OCI-LY7 (cell line): ENCODE measurements at regions not wholly inside any gene's neighbourhood (a gene's known extent, or its start where the extent isn't known, plus 50 kb on each side); places are given as distances from the start of the nearest gene placed in this dataset.

Experiments used
- BruUV-seq: library from RNA; stranded (reverse); fragments of 400-500 nt; replicated peaks from 2 replicates; lab custom pipeline; 2021; lab: Mats Ljungman, UMichigan
- CTCF ChIA-PET: fragments of 300-600 bp; sonication (Branson Sonifier 250); formaldehyde crosslinking; loops from one replicate; lab custom pipeline; 2022; ENCODE audit warnings: antibody characterized with exemption; ENCODE audit not compliant: unreplicated experiment; lab: Charles Lee
- POLR2A ChIA-PET: fragments of 300-600 bp; sonication (Branson Sonifier 250); formaldehyde crosslinking; loops from one replicate; lab custom pipeline; 2022; ENCODE audit warnings: antibody characterized with exemption; lab: Charles Lee
- DNase-seq: peaks from one replicate; pipeline ENCODE4 v3.0.0-alpha.2; 2015; ENCODE audit warnings: low spot score
- H2AFZ ChIP-seq: fragments of 200-600 bp; sonication (generic), shearing (Covaris generic); 2 replicates; pipeline ENCODE4 v1.6.1; 2014; ENCODE audit warnings: mild to moderate bottlenecking, antibody characterized with exemption, low read length, moderate library complexity
- H3K27ac ChIP-seq: fragments of 200-600 bp; sonication (generic); 2 replicates; pipeline ENCODE4 v1.5.1; 2014; ENCODE audit warnings: mixed run types, low read depth, mild to moderate bottlenecking, moderate library complexity, low read length, inconsistent platforms; ENCODE audit not compliant: poor library complexity, severe bottlenecking
- H3K36me3 ChIP-seq: fragments of 200-600 bp; sonication (generic); 2 replicates; pipeline ENCODE4 v1.6.1; 2014; ENCODE audit warnings: mild to moderate bottlenecking, antibody characterized with exemption, low read length, moderate library complexity, mixed read lengths; ENCODE audit not compliant: insufficient read depth
- H3K4me1 ChIP-seq: fragments of 200-600 bp; sonication (generic); 2 replicates; pipeline ENCODE4 v1.5.1; 2014; ENCODE audit warnings: mild to moderate bottlenecking, low read length; ENCODE audit not compliant: insufficient read depth, poor library complexity, severe bottlenecking
- H3K4me2 ChIP-seq: fragments of 200-600 bp; sonication (generic); 2 replicates; pipeline ENCODE4 v1.6.1; 2014; ENCODE audit warnings: mild to moderate bottlenecking, low read length
- H3K4me3 ChIP-seq: fragments of 200-600 bp; sonication (generic); 2 replicates; pipeline ENCODE4 v1.5.1; 2014; ENCODE audit warnings: mild to moderate bottlenecking, low read depth, low read length; ENCODE audit not compliant: poor library complexity, severe bottlenecking
- H3K79me2 ChIP-seq: fragments of 200-600 bp; sonication (generic); 2 replicates; pipeline ENCODE4 v1.6.1; 2016; ENCODE audit warnings: low read depth, mild to moderate bottlenecking, low read length, moderate library complexity, mixed read lengths; ENCODE audit not compliant: insufficient read depth
- H3K9me2 ChIP-seq: fragments of 200-600 bp; sonication (generic); 2 replicates; pipeline ENCODE4 v1.6.1; 2016; ENCODE audit warnings: mild to moderate bottlenecking, low read length, mixed read lengths; ENCODE audit not compliant: insufficient read depth
- H3K9me3 ChIP-seq: fragments of 200-600 bp; sonication (generic); 2 replicates; pipeline ENCODE4 v1.6.1; 2014; ENCODE audit warnings: mild to moderate bottlenecking, mixed run types, low read length, mixed read lengths
- H4K20me1 ChIP-seq: fragments of 200-600 bp; sonication (generic); 2 replicates; pipeline ENCODE4 v1.6.1; 2014; ENCODE audit warnings: mild to moderate bottlenecking, antibody characterized with exemption, low read length, moderate library complexity, mixed read lengths; ENCODE audit not compliant: insufficient read depth
- CTCF ChIP-seq: fragments of 200-600 bp; sonication (generic); conservative IDR thresholded peaks from 2 replicates; pipeline ENCODE4 v1.5.1; 2014; ENCODE audit warnings: mild to moderate bottlenecking, antibody characterized with exemption, low read length, moderate library complexity, mixed read lengths
- EZH2phosphoT487 ChIP-seq: fragments of 200-600 bp; sonication (generic); IDR thresholded peaks from 2 replicates; pipeline ENCODE4 v1.6.1; 2018; ENCODE audit warnings: low read depth, borderline replicate concordance, mild to moderate bottlenecking, mixed run types, antibody characterized with exemption, low read length, moderate library complexity, mixed read lengths
- intact Hi-C: fragments of 100-400 bp; cut with micrococcal nuclease; formaldehyde crosslinking; loops from one replicate; pipeline ENCODE4 v1.10.0; 2022; ENCODE audit not compliant: unreplicated experiment

GRCh38 chr16:86184185-86184584, 285.2 kb downstream of the IRF8 start:
- intact Hi-C loops = no loop called here
- CTCF ChIA-PET = no interaction called here
- Histone ChIP-seq H3K4me1 (no peaks in the 10 kb centered on the region), H2AFZ (no peak overlapping the region), H3K4me3 (no peak overlapping the region), H4K20me1 (no peaks in the 10 kb centered on the region), H3K79me2 (no peaks in the 10 kb centered on the region), H3K9me3 (no peaks in the 10 kb centered on the region), H3K27ac (no peak overlapping the region), H3K36me3 (no peaks in the 10 kb centered on the region), H3K9me2 (no peaks in the 10 kb centered on the region), H3K4me2 (no peak overlapping the region)
- POLR2A ChIA-PET = no interaction called here
- DNase-seq = no peak
- TF ChIP-seq CTCF = no peak
- no peak for TF ChIP-seq EZH2phosphoT487
- no TSS peak for BruUV-seq

GRCh38 chr16:86185089-86185488, 286.1 kb downstream of the IRF8 start:
- Histone ChIP-seq H4K20me1 (no peaks in the 10 kb centered on the region), H3K4me3 (no peak overlapping the region), H3K4me2 (no peak overlapping the region), H3K27ac (no peak overlapping the region), H3K9me2 (no peaks in the 10 kb centered on the region), H2AFZ (no peak overlapping the region), H3K79me2 (no peaks in the 10 kb centered on the region), H3K9me3 (no peaks in the 10 kb centered on the region), H3K4me1 (no peaks in the 10 kb centered on the region), H3K36me3 (no peaks in the 10 kb centered on the region)
- TF ChIP-seq EZH2phosphoT487 = no peak
- TF ChIP-seq CTCF = no peak
- intact Hi-C loops = no loop called here
- CTCF ChIA-PET = no interaction called here
- POLR2A ChIA-PET = no interaction called here
- DNase-seq = no peak
- no TSS peak for BruUV-seq

GRCh38 chr16:86186313-86186712, 287.4 kb downstream of the IRF8 start:
- H4K20me1 ChIP-seq = no peaks in the 10 kb centered on the region
- H3K4me1 ChIP-seq = no peaks in the 10 kb centered on the region
- H3K9me2 ChIP-seq = no peaks in the 10 kb centered on the region
- no peaks in the 10 kb centered on the region for H3K79me2 ChIP-seq
- TF ChIP-seq EZH2phosphoT487 = no peak
- no peak for TF ChIP-seq CTCF
- no peak overlapping the region for H2AFZ ChIP-seq
- intact Hi-C loops = no loop called here
- no peaks in the 10 kb centered on the region for H3K36me3 ChIP-seq
- H3K27ac ChIP-seq = no peak overlapping the region
- CTCF ChIA-PET = no interaction called here
- POLR2A ChIA-PET = no interaction called here
- H3K4me2 ChIP-seq = no peak overlapping the region
- no TSS peak for BruUV-seq
- no peak overlapping the region for H3K4me3 ChIP-seq
- DNase-seq = no peak
- no peaks in the 10 kb centered on the region for H3K9me3 ChIP-seq
